H9 (cell line): ENCODE measurements at regions not wholly inside any gene's neighbourhood (a gene's known extent, or its start where the extent isn't known, plus 50 kb on each side); places are given as distances from the start of the nearest gene placed in this dataset.

ENCODE experiments used
- DNase-seq: peaks from one replicate; pipeline ENCODE4 v3.0.0-alpha.2; 2017
- H2AFZ ChIP-seq: one replicate; pipeline ENCODE4 v1.6.1; 2013; ENCODE audit warnings: mild to moderate bottlenecking, low read length, control low read depth, moderate library complexity
- H2AK5ac ChIP-seq: 2 replicates; pipeline ENCODE4 v1.6.1; 2013; ENCODE audit warnings: low read length, control low read depth, mixed read lengths; ENCODE audit not compliant: insufficient read length
- H2BK120ac ChIP-seq: one replicate; pipeline ENCODE4 v1.6.1; 2013; ENCODE audit warnings: low read depth, mild to moderate bottlenecking, low read length, control low read depth, inconsistent platforms; ENCODE audit not compliant: poor library complexity, severe bottlenecking
- H2BK12ac ChIP-seq: 2 replicates; pipeline ENCODE4 v1.6.1; 2013; ENCODE audit warnings: low read length, control low read depth, mixed read lengths, low read depth; ENCODE audit not compliant: insufficient read length
- H2BK15ac ChIP-seq: 2 replicates; pipeline ENCODE4 v1.6.1; 2013; ENCODE audit warnings: low read depth, low read length, control low read depth
- H2BK20ac ChIP-seq: one replicate; pipeline ENCODE4 v1.6.1; 2013; ENCODE audit warnings: low read depth, mild to moderate bottlenecking, low read length, control low read depth, inconsistent platforms; ENCODE audit not compliant: poor library complexity, severe bottlenecking
- H2BK5ac ChIP-seq: 2 replicates; pipeline ENCODE4 v1.6.1; 2013; ENCODE audit warnings: low read length, control low read depth, mixed read lengths; ENCODE audit not compliant: insufficient read length
- H3K14ac ChIP-seq: 2 replicates; pipeline ENCODE4 v1.6.1; 2013; ENCODE audit warnings: low read length, control low read depth; ENCODE audit not compliant: insufficient read depth
- H3K18ac ChIP-seq: 2 replicates; pipeline ENCODE4 v1.6.1; 2013; ENCODE audit warnings: low read depth, mild to moderate bottlenecking, mixed read lengths, low read length, control low read depth; ENCODE audit not compliant: insufficient read length
- H3K23ac ChIP-seq: 2 replicates; pipeline ENCODE4 v1.6.1; 2013; ENCODE audit warnings: low read length, control low read depth, mixed read lengths, low read depth; ENCODE audit not compliant: insufficient read length
- H3K23me2 ChIP-seq: 2 replicates; pipeline ENCODE4 v1.6.1; 2013; ENCODE audit warnings: low read depth, mild to moderate bottlenecking, mixed read lengths, low read length, control low read depth; ENCODE audit not compliant: insufficient read length, poor library complexity, severe bottlenecking
- H3K27ac ChIP-seq: 2 replicates; pipeline ENCODE4 v1.5.1; 2013; ENCODE audit warnings: low read length, control low read depth, mixed read lengths, low read depth; ENCODE audit not compliant: insufficient read length
- H3K27me3 ChIP-seq: 2 replicates; pipeline ENCODE4 v1.6.1; 2013; ENCODE audit warnings: low read length, control low read depth, inconsistent platforms; ENCODE audit not compliant: insufficient read depth
- H3K4ac ChIP-seq: 2 replicates; pipeline ENCODE4 v1.6.1; 2013; ENCODE audit warnings: low read depth, mild to moderate bottlenecking, control low read depth, inconsistent platforms, low read length, moderate library complexity
- H3K4me1 ChIP-seq: 2 replicates; pipeline ENCODE4 v1.6.1; 2013; ENCODE audit warnings: low read length, control low read depth, inconsistent platforms; ENCODE audit not compliant: insufficient read depth
- H3K4me2 ChIP-seq: 2 replicates; pipeline ENCODE4 v1.6.1; 2013; ENCODE audit warnings: low read length, control low read depth, mixed read lengths; ENCODE audit not compliant: insufficient read length, insufficient read depth
- H3K56ac ChIP-seq: 2 replicates; pipeline ENCODE4 v1.6.1; 2013; ENCODE audit warnings: low read depth, mild to moderate bottlenecking, mixed read lengths, low read length, control low read depth; ENCODE audit not compliant: insufficient read length
- H3K79me1 ChIP-seq: 2 replicates; pipeline ENCODE4 v1.6.1; 2013; ENCODE audit warnings: low read depth, mild to moderate bottlenecking, moderate library complexity, low read length, control low read depth, inconsistent platforms; ENCODE audit not compliant: insufficient read depth, poor library complexity, severe bottlenecking
- H3K79me2 ChIP-seq: 2 replicates; pipeline ENCODE4 v1.6.1; 2013; ENCODE audit warnings: low read length, control low read depth, inconsistent platforms; ENCODE audit not compliant: insufficient read depth
- H3K9ac ChIP-seq: 2 replicates; pipeline ENCODE4 v1.6.1; 2013; ENCODE audit warnings: low read length, control low read depth, mixed read lengths; ENCODE audit not compliant: insufficient read length; ENCODE audit errors: extremely low read depth
- H3K9me3 ChIP-seq: one replicate; pipeline ENCODE4 v1.6.1; 2013; ENCODE audit warnings: low read depth, low read length, inconsistent platforms; ENCODE audit not compliant: control insufficient read depth
- H3T11ph ChIP-seq: one replicate; pipeline ENCODE4 v1.6.1; 2013; ENCODE audit warnings: mild to moderate bottlenecking, low read length, control low read depth, inconsistent platforms
- H4K20me1 ChIP-seq: one replicate; pipeline ENCODE4 v1.6.1; 2013; ENCODE audit not compliant: control insufficient read depth, insufficient read length, insufficient read depth
- H4K5ac ChIP-seq: 2 replicates; pipeline ENCODE4 v1.6.1; 2013; ENCODE audit warnings: low read depth, mild to moderate bottlenecking, mixed read lengths, low read length, control low read depth; ENCODE audit not compliant: insufficient read length
- H4K8ac ChIP-seq: replicated peaks from 2 replicates; pipeline ENCODE4 v1.6.1; 2013; ENCODE audit warnings: low read length, control low read depth, mixed read lengths, low read depth; ENCODE audit not compliant: insufficient read length
- H4K91ac ChIP-seq: 2 replicates; pipeline ENCODE4 v1.6.1; 2013; ENCODE audit warnings: low read depth, mild to moderate bottlenecking, moderate library complexity, mixed read lengths, low read length, control low read depth; ENCODE audit not compliant: insufficient read length
- H3K27ac Mint-ChIP-seq, 3 experiments: 2 replicates in 2 of 3; 3 replicates in 1 of 3; pipeline ENCODE4 v1.8.0; 2020 to 2021; ENCODE audit warnings: mixed read lengths in 3 of 3, mild to moderate bottlenecking in 1 of 3, moderate library complexity in 1 of 3
- H3K27me3 Mint-ChIP-seq: 2 replicates; pipeline ENCODE4 v1.8.0; 2021; ENCODE audit warnings: low read depth, mild to moderate bottlenecking, moderate library complexity, mixed read lengths
- H3K36me3 Mint-ChIP-seq, 3 experiments: 2 replicates in 2 of 3; 3 replicates in 1 of 3; pipeline ENCODE4 v1.8.0; 2020 to 2021; ENCODE audit warnings: low read depth in 3 of 3, mixed read lengths in 3 of 3; ENCODE audit not compliant: insufficient read depth in 1 of 3
- H3K4me1 Mint-ChIP-seq, 2 experiments: 2 replicates each; pipeline ENCODE4 v1.8.0; 2020; ENCODE audit warnings: mixed read lengths in 2 of 2
- H3K4me3 Mint-ChIP-seq, 2 experiments: 2 replicates in 1 of 2; 3 replicates in 1 of 2; pipeline ENCODE4 v1.8.0; 2020 to 2021; ENCODE audit warnings: mild to moderate bottlenecking in 2 of 2, mixed read lengths in 2 of 2, moderate library complexity in 1 of 2
- H3K9me3 Mint-ChIP-seq, 2 experiments: 2 replicates in 1 of 2; 3 replicates in 1 of 2; pipeline ENCODE4 v1.8.0; 2020; ENCODE audit warnings: mild to moderate bottlenecking in 2 of 2, mixed read lengths in 2 of 2, moderate library complexity in 1 of 2
- TF ChIP-seq, protein P1 (sequence below): fragments of 200-600 bp; sonication (generic); conservative IDR thresholded peaks from 3 replicates; pipeline ENCODE4 v1.8.0; 2021; ENCODE audit warnings: antibody characterized with exemption, mild to moderate bottlenecking

DNA sequence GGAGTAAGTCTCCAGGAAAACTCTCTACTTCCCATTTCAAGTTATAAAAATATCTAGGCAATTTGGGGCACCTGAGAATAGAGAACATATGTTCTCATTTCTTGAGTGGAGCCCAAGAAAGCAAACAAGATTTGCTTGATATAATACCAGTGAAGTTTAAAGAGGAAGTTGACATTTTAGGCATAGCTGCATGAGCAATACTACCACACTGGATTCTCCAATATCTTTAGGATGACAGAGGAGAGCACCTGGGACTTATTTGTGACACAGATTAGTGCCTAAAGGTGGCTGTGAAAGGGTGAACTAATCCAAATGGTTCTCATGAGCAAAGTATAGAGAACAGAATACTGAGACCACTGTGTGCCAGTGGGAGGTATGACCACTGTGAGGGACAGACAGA is 423.5 kb upstream of the RIOK2 start:
- Histone ChIP-seq H2BK15ac (no peak overlapping the region), H4K5ac (no peak overlapping the region), H2AK5ac (no peak overlapping the region), H3K9ac (no peak overlapping the region), H2BK20ac (no peak overlapping the region), H2BK120ac (no peak overlapping the region), H4K8ac (no peak overlapping the region), H3K18ac (no peak overlapping the region), H3K4me2 (no peak overlapping the region), H2BK5ac (no peak overlapping the region), H3K56ac (no peak overlapping the region), H3K9me3 (no peaks in the 10 kb centered on the region), H3K27me3 (no peaks in the 10 kb centered on the region), H3K79me2 (no peaks in the 10 kb centered on the region), H3K4ac (no peak overlapping the region), H3K14ac (no peak overlapping the region), H3K23me2 (no peaks in the 10 kb centered on the region), H4K20me1 (no peaks in the 10 kb centered on the region), H3K23ac (no peak overlapping the region), H3K4me1 (no peaks in the 10 kb centered on the region), H2AFZ (no peak overlapping the region), H4K91ac (no peak overlapping the region), H3K27ac (no peak overlapping the region), H3K79me1 (no peaks in the 10 kb centered on the region), H2BK12ac (no peak overlapping the region), H3T11ph (no peak overlapping the region)
- no peak overlapping the region for H3K27ac Mint-ChIP-seq
- H3K4me3 Mint-ChIP-seq: no peak overlapping the region
- H3K9me3 Mint-ChIP-seq: peaks cover 5 to 10% of the 10 kb centered on the region in 2 experiments; a peak in 2 of 5 replicates
- TF ChIP-seq, protein P1, sequence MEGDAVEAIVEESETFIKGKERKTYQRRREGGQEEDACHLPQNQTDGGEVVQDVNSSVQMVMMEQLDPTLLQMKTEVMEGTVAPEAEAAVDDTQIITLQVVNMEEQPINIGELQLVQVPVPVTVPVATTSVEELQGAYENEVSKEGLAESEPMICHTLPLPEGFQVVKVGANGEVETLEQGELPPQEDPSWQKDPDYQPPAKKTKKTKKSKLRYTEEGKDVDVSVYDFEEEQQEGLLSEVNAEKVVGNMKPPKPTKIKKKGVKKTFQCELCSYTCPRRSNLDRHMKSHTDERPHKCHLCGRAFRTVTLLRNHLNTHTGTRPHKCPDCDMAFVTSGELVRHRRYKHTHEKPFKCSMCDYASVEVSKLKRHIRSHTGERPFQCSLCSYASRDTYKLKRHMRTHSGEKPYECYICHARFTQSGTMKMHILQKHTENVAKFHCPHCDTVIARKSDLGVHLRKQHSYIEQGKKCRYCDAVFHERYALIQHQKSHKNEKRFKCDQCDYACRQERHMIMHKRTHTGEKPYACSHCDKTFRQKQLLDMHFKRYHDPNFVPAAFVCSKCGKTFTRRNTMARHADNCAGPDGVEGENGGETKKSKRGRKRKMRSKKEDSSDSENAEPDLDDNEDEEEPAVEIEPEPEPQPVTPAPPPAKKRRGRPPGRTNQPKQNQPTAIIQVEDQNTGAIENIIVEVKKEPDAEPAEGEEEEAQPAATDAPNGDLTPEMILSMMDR: no peak
- H3K4me1 Mint-ChIP-seq: no peaks in the 10 kb centered on the region
- no peaks in the 10 kb centered on the region; a peak in 2 of 7 replicates for H3K36me3 Mint-ChIP-seq
- no peaks in the 10 kb centered on the region for H3K27me3 Mint-ChIP-seq
- DNase-seq: no peak
